Activated T-cell treated with anti-CD3 and anti-CD28 coated beads, Interleukin-2, amount 50 U/mL, for 48 hours (primary cell): ENCODE measurements at regions not wholly inside any gene's neighbourhood (a gene's known extent, or its start where the extent isn't known, plus 50 kb on each side); places are given as distances from the start of the nearest gene placed in this dataset.

ENCODE experiments used
- DNase-seq, 2 experiments: peaks; one replicate each; pipeline ENCODE4 v3.0.0-alpha.2; 2020

- DNase-seq = no peak
These were observed 89.9 kb upstream of the PDC start for GRCh38 chr1:186550832-186551231.

- DNase-seq = no peak
These were observed 80.1 kb upstream of the PDC start for GRCh38 chr1:186541003-186541402.

GRCh38 chr1:186540521-186540920, 79.6 kb upstream of the PDC start:
- DNase-seq = no peak

GRCh38 chr1:186536273-186536890, 75.5 kb upstream of the PDC start:
- no peak for DNase-seq

- DNase-seq = no peak
These were observed 74.6 kb upstream of the PDC start for GRCh38 chr1:186535388-186536133.

- no peak for DNase-seq
These were observed 73.5 kb upstream of the PDC start for GRCh38 chr1:186534401-186534800.

- no peak for DNase-seq
These were observed 71.6 kb upstream of the PDC start for GRCh38 chr1:186532466-186532865.

GRCh38 chr1:186531561-186532165, 70.7 kb upstream of the PDC start:
- no peak for DNase-seq

- no peak for DNase-seq
These were observed 69.2 kb upstream of the PDC start for GRCh38 chr1:186530109-186530508.

- DNase-seq = no peak
These were observed 59.1 kb upstream of the PDC start for GRCh38 chr1:186519982-186520381.

- DNase-seq = no peak
These were observed 58.0 kb upstream of the PDC start for GRCh38 chr1:186518822-186519381.

GRCh38 chr1:186518395-186518794, 57.5 kb upstream of the PDC start:
- DNase-seq = no peak

GRCh38 chr1:186514367-186514766, 53.5 kb upstream of the PDC start:
- no peak for DNase-seq

GRCh38 chr1:186513526-186513925, 52.6 kb upstream of the PDC start:
- no peak for DNase-seq

GRCh38 chr1:186512698-186513457, 52.0 kb upstream of the PDC start:
- DNase-seq = no peak

GRCh38 chr1:186511761-186512637, 51.1 kb upstream of the PDC start:
- DNase-seq = no peak
